ENCODE measurements at regions not wholly inside any gene's neighbourhood (a gene's known extent, or its start where the extent isn't known, plus 50 kb on each side); places are given as distances from the start of the nearest gene placed in this dataset.
"Not testable (repeated sequence)": the region's sequence is repeated elsewhere in the genome, so short reads cannot be mapped to it uniquely, and the experiment has no call there.

- Mint-ChIP-seq H3K4me3 (no peak overlapping the region), H3K4me1 (no peaks in the 10 kb centered on the region), H3K27me3 (no peaks in the 10 kb centered on the region), H3K9me3 (no peaks in the 10 kb centered on the region), H3K27ac (no peak overlapping the region), H3K36me3 (no peaks in the 10 kb centered on the region)
- DNase-seq (ENCODE audit: low spot score in 2 of 2) (no peak), ATAC-seq (ENCODE audit: low read depth) (no peak)
Observed at GRCh38 chr7:19307554-19307953, 162.3 kb upstream of the FERD3L start.

- Mint-ChIP-seq H3K36me3 (no peaks in the 10 kb centered on the region), H3K27ac (no peak overlapping the region), H3K9me3 (no peaks in the 10 kb centered on the region), H3K27me3 (no peaks in the 10 kb centered on the region), H3K4me3 (no peak overlapping the region), H3K4me1 (no peaks in the 10 kb centered on the region)
- no peak for ATAC-seq (ENCODE audit: low read depth)
- no peak for DNase-seq (ENCODE audit: low spot score in 2 of 2)
Observed at GRCh38 chr7:19305698-19306097, 160.5 kb upstream of the FERD3L start.

GRCh38 chr7:19304086-19304485 lies 158.9 kb upstream of the FERD3L start:
- DNase-seq (ENCODE audit: low spot score in 2 of 2) (no peak), ATAC-seq (ENCODE audit: low read depth) (no peak)
- Mint-ChIP-seq H3K4me1 (no peaks in the 10 kb centered on the region), H3K27ac (no peak overlapping the region), H3K9me3 (no peaks in the 10 kb centered on the region), H3K4me3 (no peak overlapping the region), H3K27me3 (no peaks in the 10 kb centered on the region), H3K36me3 (no peaks in the 10 kb centered on the region)

- Mint-ChIP-seq H3K4me1 (no peaks in the 10 kb centered on the region), H3K9me3 (no peaks in the 10 kb centered on the region), H3K36me3 (no peaks in the 10 kb centered on the region), H3K27me3 (no peaks in the 10 kb centered on the region), H3K4me3 (no peak overlapping the region), H3K27ac (no peak overlapping the region)
- ATAC-seq (ENCODE audit: low read depth) (no peak), DNase-seq (ENCODE audit: low spot score in 2 of 2) (no peak)
Observed at GRCh38 chr7:19302731-19303130, 157.5 kb upstream of the FERD3L start.

- Mint-ChIP-seq H3K4me3 (no peak overlapping the region), H3K9me3 (peaks cover 1% of the 10 kb centered on the region), H3K36me3 (no peaks in the 10 kb centered on the region), H3K27me3 (no peaks in the 10 kb centered on the region), H3K27ac (no peak overlapping the region), H3K4me1 (no peaks in the 10 kb centered on the region)
- no peak for DNase-seq (ENCODE audit: low spot score in 2 of 2)
- ATAC-seq (ENCODE audit: low read depth), result no peak
Observed at GRCh38 chr7:19296617-19297016, 151.4 kb upstream of the FERD3L start.

- no peaks in the 10 kb centered on the region for H3K27me3 Mint-ChIP-seq
- no peaks in the 10 kb centered on the region for H3K36me3 Mint-ChIP-seq
- ATAC-seq (ENCODE audit: low read depth) (no peak), DNase-seq (ENCODE audit: low spot score in 2 of 2) (no peak)
- no peak overlapping the region for H3K27ac Mint-ChIP-seq
- H3K4me1 Mint-ChIP-seq, result no peaks in the 10 kb centered on the region
- H3K4me3 Mint-ChIP-seq, result no peak overlapping the region
- H3K9me3 Mint-ChIP-seq, result peaks cover 1% of the 10 kb centered on the region
Observed at GRCh38 chr7:19295376-19295775, 150.2 kb upstream of the FERD3L start.

GRCh38 chr7:19294619-19295018 lies 149.4 kb upstream of the FERD3L start:
- no peaks in the 10 kb centered on the region for H3K27me3 Mint-ChIP-seq
- H3K27ac Mint-ChIP-seq, result no peak overlapping the region
- H3K4me1 Mint-ChIP-seq, result no peaks in the 10 kb centered on the region
- H3K36me3 Mint-ChIP-seq, result no peaks in the 10 kb centered on the region
- ATAC-seq (ENCODE audit: low read depth) (no peak), DNase-seq (ENCODE audit: low spot score in 2 of 2) (no peak)
- no peak overlapping the region for H3K4me3 Mint-ChIP-seq
- H3K9me3 Mint-ChIP-seq, result peaks cover 1% of the 10 kb centered on the region

- peaks cover 1% of the 10 kb centered on the region for H3K9me3 Mint-ChIP-seq
- no peak overlapping the region for H3K4me3 Mint-ChIP-seq
- H3K27ac Mint-ChIP-seq, result no peak overlapping the region
- no peaks in the 10 kb centered on the region for H3K27me3 Mint-ChIP-seq
- no peaks in the 10 kb centered on the region for H3K4me1 Mint-ChIP-seq
- no peaks in the 10 kb centered on the region for H3K36me3 Mint-ChIP-seq
- DNase-seq (ENCODE audit: low spot score in 2 of 2) (no peak), ATAC-seq (ENCODE audit: low read depth) (no peak)
Observed at GRCh38 chr7:19293431-19293830, 148.2 kb upstream of the FERD3L start.

- Mint-ChIP-seq H3K9me3 (peaks cover 1% of the 10 kb centered on the region), H3K27me3 (no peaks in the 10 kb centered on the region), H3K4me1 (no peaks in the 10 kb centered on the region), H3K36me3 (no peaks in the 10 kb centered on the region), H3K27ac (no peak overlapping the region), H3K4me3 (no peak overlapping the region)
- ATAC-seq (ENCODE audit: low read depth) (no peak), DNase-seq (ENCODE audit: low spot score in 2 of 2) (no peak)
Observed at GRCh38 chr7:19290968-19291367, 145.7 kb upstream of the FERD3L start.

- H3K36me3 Mint-ChIP-seq, result no peaks in the 10 kb centered on the region
- H3K9me3 Mint-ChIP-seq, result no peaks in the 10 kb centered on the region
- no peaks in the 10 kb centered on the region for H3K27me3 Mint-ChIP-seq
- no peak for DNase-seq (ENCODE audit: low spot score in 2 of 2)
- H3K4me3 Mint-ChIP-seq, result no peak overlapping the region
- H3K4me1 Mint-ChIP-seq, result no peaks in the 10 kb centered on the region
- ATAC-seq (ENCODE audit: low read depth), result no peak
- no peak overlapping the region for H3K27ac Mint-ChIP-seq
Observed at GRCh38 chr7:19290066-19290465, 144.8 kb upstream of the FERD3L start.

GRCh38 chr7:19284596-19285300 lies 139.5 kb upstream of the FERD3L start:
- DNase-seq (ENCODE audit: low spot score in 2 of 2) (no peak), ATAC-seq (ENCODE audit: low read depth) (no peak)
- no peaks in the 10 kb centered on the region for H3K9me3 Mint-ChIP-seq
- H3K36me3 Mint-ChIP-seq, result no peaks in the 10 kb centered on the region
- no peak overlapping the region for H3K27ac Mint-ChIP-seq
- no peaks in the 10 kb centered on the region for H3K4me1 Mint-ChIP-seq
- no peaks in the 10 kb centered on the region for H3K27me3 Mint-ChIP-seq
- no peak overlapping the region for H3K4me3 Mint-ChIP-seq

- Mint-ChIP-seq H3K27ac (no peak overlapping the region), H3K9me3 (peaks cover 3% of the 10 kb centered on the region), H3K27me3 (no peaks in the 10 kb centered on the region), H3K4me1 (no peaks in the 10 kb centered on the region), H3K36me3 (no peaks in the 10 kb centered on the region), H3K4me3 (no peak overlapping the region)
- DNase-seq (ENCODE audit: low spot score in 2 of 2) (no peak), ATAC-seq (ENCODE audit: low read depth) (no peak)
Observed at GRCh38 chr7:19284136-19284535, 138.9 kb upstream of the FERD3L start.

- Mint-ChIP-seq H3K27ac (no peak overlapping the region), H3K27me3 (no peaks in the 10 kb centered on the region), H3K4me1 (no peaks in the 10 kb centered on the region), H3K4me3 (no peak overlapping the region), H3K36me3 (no peaks in the 10 kb centered on the region), H3K9me3 (peaks cover 6% of the 10 kb centered on the region)
- DNase-seq (ENCODE audit: low spot score in 2 of 2) (no peak), ATAC-seq (ENCODE audit: low read depth) (no peak)
Observed at GRCh38 chr7:19275000-19275399, 129.8 kb upstream of the FERD3L start.

GRCh38 chr7:19272329-19272728 lies 127.1 kb upstream of the FERD3L start:
- not testable (repeated sequence) for H3K27me3 Mint-ChIP-seq; H3K9me3 Mint-ChIP-seq; H3K36me3 Mint-ChIP-seq; ATAC-seq (ENCODE audit: low read depth); H3K4me1 Mint-ChIP-seq; H3K4me3 Mint-ChIP-seq; DNase-seq (ENCODE audit: low spot score in 2 of 2); H3K27ac Mint-ChIP-seq

GRCh38 chr7:19269301-19269700 lies 124.1 kb upstream of the FERD3L start:
- ATAC-seq (ENCODE audit: low read depth) (no peak), DNase-seq (ENCODE audit: low spot score in 2 of 2) (no peak)
- no peaks in the 10 kb centered on the region for H3K4me1 Mint-ChIP-seq
- no peak overlapping the region for H3K27ac Mint-ChIP-seq
- no peaks in the 10 kb centered on the region for H3K27me3 Mint-ChIP-seq
- no peak overlapping the region for H3K4me3 Mint-ChIP-seq
- H3K9me3 Mint-ChIP-seq, result no peaks in the 10 kb centered on the region
- H3K36me3 Mint-ChIP-seq, result no peaks in the 10 kb centered on the region

Data from memory B cell (primary cell).